HEK293 (cell line): ENCODE measurements at regions not wholly inside any gene's neighbourhood (a gene's known extent, or its start where the extent isn't known, plus 50 kb on each side); places are given as distances from the start of the nearest gene placed in this dataset.

Source experiments
- BCL11A ChIP-seq: fragments of 450-650 bp; formaldehyde crosslinking; IDR thresholded peaks from 2 replicates; pipeline ENCODE4 v1.5.1; 2016; ENCODE audit warnings: low read depth, missing biosample characterization, missing genetic modification characterization
- BCL11B ChIP-seq: fragments of 450-650 bp; formaldehyde crosslinking; IDR thresholded peaks from 2 replicates; pipeline ENCODE4 v1.5.1; 2016; ENCODE audit warnings: low read depth, missing biosample characterization, missing genetic modification characterization
- KLF8 ChIP-seq: fragments of 450-650 bp; formaldehyde crosslinking; IDR thresholded peaks from 2 replicates; pipeline ENCODE4 v1.5.1; 2016; ENCODE audit warnings: missing biosample characterization, missing genetic modification characterization
- ZBTB21 ChIP-seq: fragments of 450-650 bp; formaldehyde crosslinking; IDR thresholded peaks from 2 replicates; pipeline ENCODE4 v1.5.1; 2017; ENCODE audit warnings: missing biosample characterization, missing genetic modification characterization
- ZFP37 ChIP-seq: fragments of 450-650 bp; formaldehyde crosslinking; IDR thresholded peaks from 2 replicates; pipeline ENCODE4 v1.5.1; 2016; ENCODE audit warnings: missing biosample characterization, missing genetic modification characterization
- ZNF37A ChIP-seq: fragments of 450-650 bp; IDR thresholded peaks from 2 replicates; pipeline ENCODE4 v1.5.1; 2018; ENCODE audit warnings: missing biosample characterization, missing genetic modification characterization
- ZNF423 ChIP-seq: fragments of 450-650 bp; formaldehyde crosslinking; IDR thresholded peaks from 2 replicates; pipeline ENCODE4 v1.5.1; 2016; ENCODE audit warnings: missing biosample characterization, missing genetic modification characterization
- ZNF530 ChIP-seq: fragments of 450-650 bp; formaldehyde crosslinking; IDR thresholded peaks from 2 replicates; pipeline ENCODE4 v1.5.1; 2016; ENCODE audit warnings: low read depth, missing biosample characterization, missing genetic modification characterization
- ZNF555 ChIP-seq: fragments of 450-650 bp; formaldehyde crosslinking; conservative IDR thresholded peaks from 2 replicates; pipeline ENCODE4 v1.5.1; 2017; ENCODE audit warnings: missing biosample characterization, mild to moderate bottlenecking, missing genetic modification characterization, inconsistent platforms
- ZNF626 ChIP-seq: fragments of 450-650 bp; sonication (Bioruptor Pico); formaldehyde crosslinking; IDR thresholded peaks from 2 replicates; pipeline ENCODE4 v1.5.1; 2018; ENCODE audit warnings: missing biosample characterization, missing genetic modification characterization, inconsistent platforms
- TF ChIP-seq, protein P1 (sequence below): fragments of 450-650 bp; formaldehyde crosslinking; IDR thresholded peaks from 2 replicates; pipeline ENCODE4 v1.5.1; 2016; ENCODE audit warnings: missing biosample characterization, missing genetic modification characterization
- TF ChIP-seq, protein P2 (sequence below): fragments of 450-650 bp; formaldehyde crosslinking; IDR thresholded peaks from 2 replicates; pipeline ENCODE4 v1.5.1; 2016; ENCODE audit warnings: missing biosample characterization, missing genetic modification characterization

DNA sequence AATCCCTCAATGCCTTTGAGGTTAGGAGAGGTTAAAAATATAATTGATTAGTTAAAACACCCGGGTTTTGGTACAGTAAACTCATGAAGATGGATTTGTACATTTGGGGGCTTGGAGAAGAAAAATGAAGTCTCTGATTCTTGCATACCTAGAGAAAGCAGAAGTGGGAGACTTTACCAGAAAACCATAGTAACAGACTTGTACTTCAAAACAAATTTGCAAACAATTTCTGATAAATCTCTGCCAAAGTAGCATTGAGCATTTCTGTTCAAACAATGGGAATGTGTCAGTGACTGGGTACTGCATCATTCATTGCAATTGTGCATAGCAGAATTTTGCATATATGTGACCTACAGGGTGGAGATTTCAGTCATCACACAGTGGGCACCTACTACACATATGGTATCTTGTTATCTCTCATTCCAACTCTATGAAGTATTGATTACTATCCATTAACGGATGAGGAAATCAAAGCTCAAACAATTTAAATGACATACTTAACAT, 256.9 kb downstream of the PLK2 start:
- TF ChIP-seq, protein P1, sequence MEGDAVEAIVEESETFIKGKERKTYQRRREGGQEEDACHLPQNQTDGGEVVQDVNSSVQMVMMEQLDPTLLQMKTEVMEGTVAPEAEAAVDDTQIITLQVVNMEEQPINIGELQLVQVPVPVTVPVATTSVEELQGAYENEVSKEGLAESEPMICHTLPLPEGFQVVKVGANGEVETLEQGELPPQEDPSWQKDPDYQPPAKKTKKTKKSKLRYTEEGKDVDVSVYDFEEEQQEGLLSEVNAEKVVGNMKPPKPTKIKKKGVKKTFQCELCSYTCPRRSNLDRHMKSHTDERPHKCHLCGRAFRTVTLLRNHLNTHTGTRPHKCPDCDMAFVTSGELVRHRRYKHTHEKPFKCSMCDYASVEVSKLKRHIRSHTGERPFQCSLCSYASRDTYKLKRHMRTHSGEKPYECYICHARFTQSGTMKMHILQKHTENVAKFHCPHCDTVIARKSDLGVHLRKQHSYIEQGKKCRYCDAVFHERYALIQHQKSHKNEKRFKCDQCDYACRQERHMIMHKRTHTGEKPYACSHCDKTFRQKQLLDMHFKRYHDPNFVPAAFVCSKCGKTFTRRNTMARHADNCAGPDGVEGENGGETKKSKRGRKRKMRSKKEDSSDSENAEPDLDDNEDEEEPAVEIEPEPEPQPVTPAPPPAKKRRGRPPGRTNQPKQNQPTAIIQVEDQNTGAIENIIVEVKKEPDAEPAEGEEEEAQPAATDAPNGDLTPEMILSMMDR (tag by site-specific recombination): no peak
- TF ChIP-seq ZNF423 (tag by site-specific recombination) (no peak), ZNF37A (tag by site-specific recombination) (no peak), BCL11B (tag by site-specific recombination) (no peak), BCL11A (tag by site-specific recombination) (no peak), ZNF530 (tag by site-specific recombination) (no peak), ZFP37 (no peak), ZNF555 (tag by site-specific recombination) (no peak), ZBTB21 (no peak), ZNF626 (tag by site-specific recombination) (no peak), KLF8 (tag by site-specific recombination) (no peak)
- TF ChIP-seq, protein P2, sequence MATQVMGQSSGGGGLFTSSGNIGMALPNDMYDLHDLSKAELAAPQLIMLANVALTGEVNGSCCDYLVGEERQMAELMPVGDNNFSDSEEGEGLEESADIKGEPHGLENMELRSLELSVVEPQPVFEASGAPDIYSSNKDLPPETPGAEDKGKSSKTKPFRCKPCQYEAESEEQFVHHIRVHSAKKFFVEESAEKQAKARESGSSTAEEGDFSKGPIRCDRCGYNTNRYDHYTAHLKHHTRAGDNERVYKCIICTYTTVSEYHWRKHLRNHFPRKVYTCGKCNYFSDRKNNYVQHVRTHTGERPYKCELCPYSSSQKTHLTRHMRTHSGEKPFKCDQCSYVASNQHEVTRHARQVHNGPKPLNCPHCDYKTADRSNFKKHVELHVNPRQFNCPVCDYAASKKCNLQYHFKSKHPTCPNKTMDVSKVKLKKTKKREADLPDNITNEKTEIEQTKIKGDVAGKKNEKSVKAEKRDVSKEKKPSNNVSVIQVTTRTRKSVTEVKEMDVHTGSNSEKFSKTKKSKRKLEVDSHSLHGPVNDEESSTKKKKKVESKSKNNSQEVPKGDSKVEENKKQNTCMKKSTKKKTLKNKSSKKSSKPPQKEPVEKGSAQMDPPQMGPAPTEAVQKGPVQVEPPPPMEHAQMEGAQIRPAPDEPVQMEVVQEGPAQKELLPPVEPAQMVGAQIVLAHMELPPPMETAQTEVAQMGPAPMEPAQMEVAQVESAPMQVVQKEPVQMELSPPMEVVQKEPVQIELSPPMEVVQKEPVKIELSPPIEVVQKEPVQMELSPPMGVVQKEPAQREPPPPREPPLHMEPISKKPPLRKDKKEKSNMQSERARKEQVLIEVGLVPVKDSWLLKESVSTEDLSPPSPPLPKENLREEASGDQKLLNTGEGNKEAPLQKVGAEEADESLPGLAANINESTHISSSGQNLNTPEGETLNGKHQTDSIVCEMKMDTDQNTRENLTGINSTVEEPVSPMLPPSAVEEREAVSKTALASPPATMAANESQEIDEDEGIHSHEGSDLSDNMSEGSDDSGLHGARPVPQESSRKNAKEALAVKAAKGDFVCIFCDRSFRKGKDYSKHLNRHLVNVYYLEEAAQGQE: no peak
